ENCODE measurements at regions not wholly inside any gene's neighbourhood (a gene's known extent, or its start where the extent isn't known, plus 50 kb on each side); places are given as distances from the start of the nearest gene placed in this dataset.
A peak's percentile ranks its signal among the peaks of the same experiment; 100 is the strongest.

DNA sequence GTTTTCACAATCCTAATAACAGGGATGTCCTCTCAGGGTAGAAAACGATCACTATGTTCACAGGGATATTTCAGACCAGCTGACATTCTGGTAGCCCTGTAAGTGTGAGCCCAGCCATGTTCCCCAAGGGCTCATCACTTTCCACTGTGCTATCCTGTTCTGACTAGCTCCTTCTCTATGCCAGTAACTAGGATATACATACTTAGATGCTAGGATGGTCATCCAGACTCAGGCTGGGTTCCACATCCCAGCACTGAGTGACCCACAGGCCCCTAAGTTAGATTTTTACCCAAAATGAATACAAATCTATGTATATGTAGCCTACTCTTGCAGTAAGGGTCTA lies 83.0 kb downstream of the CD164 start:
- Histone ChIP-seq H3K27ac (peak overlapping the region; percentile 95), H3K4me3 (no peak overlapping the region), H3K36me3 (no peaks in the 10 kb centered on the region), H3K27me3 (no peaks in the 10 kb centered on the region), H3K4me1 (ENCODE audit: low read depth) (peaks cover 54% of the 10 kb centered on the region), H3K9me3 (ENCODE audit: low read depth) (no peaks in the 10 kb centered on the region)
- DNase-seq (ENCODE audit: low read depth in 1 of 2, low spot score in 1 of 2) = no peak
- TF ChIP-seq, protein P1, sequence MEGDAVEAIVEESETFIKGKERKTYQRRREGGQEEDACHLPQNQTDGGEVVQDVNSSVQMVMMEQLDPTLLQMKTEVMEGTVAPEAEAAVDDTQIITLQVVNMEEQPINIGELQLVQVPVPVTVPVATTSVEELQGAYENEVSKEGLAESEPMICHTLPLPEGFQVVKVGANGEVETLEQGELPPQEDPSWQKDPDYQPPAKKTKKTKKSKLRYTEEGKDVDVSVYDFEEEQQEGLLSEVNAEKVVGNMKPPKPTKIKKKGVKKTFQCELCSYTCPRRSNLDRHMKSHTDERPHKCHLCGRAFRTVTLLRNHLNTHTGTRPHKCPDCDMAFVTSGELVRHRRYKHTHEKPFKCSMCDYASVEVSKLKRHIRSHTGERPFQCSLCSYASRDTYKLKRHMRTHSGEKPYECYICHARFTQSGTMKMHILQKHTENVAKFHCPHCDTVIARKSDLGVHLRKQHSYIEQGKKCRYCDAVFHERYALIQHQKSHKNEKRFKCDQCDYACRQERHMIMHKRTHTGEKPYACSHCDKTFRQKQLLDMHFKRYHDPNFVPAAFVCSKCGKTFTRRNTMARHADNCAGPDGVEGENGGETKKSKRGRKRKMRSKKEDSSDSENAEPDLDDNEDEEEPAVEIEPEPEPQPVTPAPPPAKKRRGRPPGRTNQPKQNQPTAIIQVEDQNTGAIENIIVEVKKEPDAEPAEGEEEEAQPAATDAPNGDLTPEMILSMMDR (IDR thresholded peaks at IDR 0.05; ENCODE audit: low read depth, low read length) = no peak

DNA sequence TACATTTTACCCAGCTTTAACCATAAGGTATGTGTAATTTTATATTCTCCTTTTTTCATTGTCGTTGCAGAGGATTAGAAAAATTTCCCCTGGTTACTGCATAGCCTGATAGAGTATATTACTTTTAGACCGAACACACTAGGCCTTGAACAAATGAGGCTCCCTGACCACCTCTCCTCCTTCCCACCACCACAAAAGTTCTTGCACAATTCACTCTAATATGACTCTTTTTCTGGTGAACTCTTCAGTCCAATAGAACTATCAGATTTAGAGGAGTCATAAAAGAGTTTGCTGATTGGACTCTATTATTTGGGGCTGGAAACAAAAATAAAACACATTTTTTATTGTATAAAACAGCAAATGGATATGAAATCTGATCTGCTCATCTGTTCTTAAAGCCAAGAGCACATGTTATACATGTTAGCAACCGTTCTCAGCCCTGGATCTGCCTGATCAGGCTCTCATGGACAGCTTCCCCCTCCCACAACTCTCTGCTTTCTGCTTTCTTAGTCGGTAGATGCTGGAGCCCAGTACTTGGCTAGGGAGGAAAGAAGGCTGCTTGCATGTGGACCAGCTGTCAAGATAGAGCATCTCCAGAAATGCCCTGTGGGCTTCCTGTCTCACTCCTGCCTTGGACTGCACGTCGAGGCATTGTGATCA lies 83.5 kb downstream of the CD164 start:
- Histone ChIP-seq H3K9me3 (ENCODE audit: low read depth) (no peaks in the 10 kb centered on the region), H3K36me3 (no peaks in the 10 kb centered on the region), H3K27me3 (no peaks in the 10 kb centered on the region), H3K4me1 (ENCODE audit: low read depth) (peaks cover 54% of the 10 kb centered on the region), H3K4me3 (no peak overlapping the region), H3K27ac (peak overlapping the region; percentile 95)
- TF ChIP-seq, protein P1 (IDR thresholded peaks at IDR 0.05; ENCODE audit: low read depth, low read length) = no peak
- DNase-seq (ENCODE audit: low read depth in 1 of 2, low spot score in 1 of 2) = no peak

GRCh38 chr6:109297406-109298110 lies 84.7 kb downstream of the CD164 start:
- TF ChIP-seq, protein P1 (IDR thresholded peaks at IDR 0.05; ENCODE audit: low read depth, low read length) = no peak
- H3K36me3 ChIP-seq = no peaks in the 10 kb centered on the region
- peaks cover 57% of the 10 kb centered on the region for H3K4me1 ChIP-seq (ENCODE audit: low read depth)
- H3K27ac ChIP-seq = peak overlapping the region; percentile 95
- no peak overlapping the region for H3K4me3 ChIP-seq
- H3K27me3 ChIP-seq = no peaks in the 10 kb centered on the region
- no peak for DNase-seq (ENCODE audit: low read depth in 1 of 2, low spot score in 1 of 2)
- H3K9me3 ChIP-seq (ENCODE audit: low read depth) = no peaks in the 10 kb centered on the region

- Histone ChIP-seq H3K27me3 (no peaks in the 10 kb centered on the region), H3K4me1 (ENCODE audit: low read depth) (peaks cover 57% of the 10 kb centered on the region), H3K9me3 (ENCODE audit: low read depth) (no peaks in the 10 kb centered on the region), H3K36me3 (no peaks in the 10 kb centered on the region), H3K4me3 (no peak overlapping the region), H3K27ac (no peak overlapping the region)
- TF ChIP-seq, protein P1 (IDR thresholded peaks at IDR 0.05; ENCODE audit: low read depth, low read length) = no peak
- DNase-seq (ENCODE audit: low read depth in 1 of 2, low spot score in 1 of 2) = no peak
Measured at GRCh38 chr6:109296971-109297372, 85.3 kb downstream of the CD164 start.

DNA sequence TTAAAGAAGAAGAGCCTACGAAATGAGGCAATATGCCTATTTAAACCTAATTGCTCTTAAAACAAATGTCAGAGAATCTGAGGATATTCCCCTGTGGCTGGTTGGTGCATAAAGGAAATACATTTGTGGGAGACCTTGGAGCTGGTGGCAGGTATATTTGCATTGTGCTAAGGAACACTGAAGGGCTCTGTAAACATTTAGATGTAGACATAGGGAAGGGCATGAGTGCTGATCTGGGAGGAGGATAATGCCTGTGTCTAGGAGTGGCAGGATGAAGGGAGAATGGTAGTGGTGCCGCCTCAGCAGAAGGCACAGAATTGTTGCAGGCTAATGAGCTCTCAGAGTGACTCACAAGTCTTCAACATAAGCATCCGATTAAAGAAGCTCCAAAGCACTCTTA lies 85.8 kb downstream of the CD164 start:
- Histone ChIP-seq H3K36me3 (no peaks in the 10 kb centered on the region), H3K27me3 (no peaks in the 10 kb centered on the region), H3K4me1 (ENCODE audit: low read depth) (peaks cover 56% of the 10 kb centered on the region), H3K4me3 (no peak overlapping the region), H3K9me3 (ENCODE audit: low read depth) (no peaks in the 10 kb centered on the region), H3K27ac (no peak overlapping the region)
- TF ChIP-seq, protein P1 (IDR thresholded peaks at IDR 0.05; ENCODE audit: low read depth, low read length) = no peak
- no peak for DNase-seq (ENCODE audit: low read depth in 1 of 2, low spot score in 1 of 2)

Measured in cardiac muscle cell (in vitro differentiated cells and primary cell).